Fibroblast of skin of left quadriceps (primary cell): ENCODE measurements at regions not wholly inside any gene's neighbourhood (a gene's known extent, or its start where the extent isn't known, plus 50 kb on each side); places are given as distances from the start of the nearest gene placed in this dataset.

ENCODE experiments used
- DNase-seq, 2 experiments: peaks; one replicate each; pipeline ENCODE4 v3.0.0-alpha.2; 2013; ENCODE audit warnings: low read depth in 2 of 2

- DNase-seq, result no peak
These were observed 556.6 kb downstream of the DIAPH3 start for GRCh38 chr13:59607172-59607571.

GRCh38 chr13:59607780-59608233 lies 555.9 kb downstream of the DIAPH3 start:
- DNase-seq, result no peak

GRCh38 chr13:59609421-59609820 lies 554.3 kb downstream of the DIAPH3 start:
- DNase-seq, result no peak
